MM.1S (cell line): ENCODE measurements at regions not wholly inside any gene's neighbourhood (a gene's known extent, or its start where the extent isn't known, plus 50 kb on each side); places are given as distances from the start of the nearest gene placed in this dataset.

ENCODE experiments used
- DNase-seq: peaks from one replicate; pipeline ENCODE4 v3.0.0-alpha.2; 2015
- H2AFZ ChIP-seq: fragments of 300-600 bp; sonication (generic); 2 replicates; pipeline ENCODE4 v1.6.0; 2016; ENCODE audit warnings: antibody characterized with exemption, low read length
- H3F3A ChIP-seq: fragments of 300-600 bp; sonication (generic); 2 replicates; pipeline ENCODE4 v1.6.1; 2016; ENCODE audit warnings: mild to moderate bottlenecking, antibody characterized with exemption, low read length, moderate library complexity, mixed read lengths; ENCODE audit not compliant: insufficient read depth
- H3K27ac ChIP-seq: fragments of 300-600 bp; sonication (generic); 2 replicates; pipeline ENCODE4 v1.5.1; 2016; ENCODE audit warnings: mild to moderate bottlenecking, low read length
- H3K27me3 ChIP-seq: fragments of 300-600 bp; sonication (generic); replicated peaks from 2 replicates; pipeline ENCODE4 v1.6.0; 2016; ENCODE audit warnings: low read length; ENCODE audit not compliant: insufficient read depth
- H3K36me3 ChIP-seq: fragments of 300-600 bp; sonication (generic); replicated peaks from 2 replicates; pipeline ENCODE4 v1.6.1; 2016; ENCODE audit warnings: mild to moderate bottlenecking, low read length, mixed read lengths; ENCODE audit not compliant: insufficient read depth
- H3K4me1 ChIP-seq: fragments of 300-600 bp; sonication (generic); 2 replicates; pipeline ENCODE4 v1.6.1; 2016; ENCODE audit warnings: low read length, mixed read lengths
- H3K4me2 ChIP-seq: fragments of 300-600 bp; sonication (generic); 2 replicates; pipeline ENCODE4 v1.6.0; 2016; ENCODE audit warnings: low read depth, low read length
- H3K4me3 ChIP-seq: fragments of 300-600 bp; sonication (generic); 2 replicates; pipeline ENCODE4 v1.5.1; 2016; ENCODE audit warnings: low read length, mixed read lengths
- H3K79me2 ChIP-seq: fragments of 300-600 bp; sonication (generic); 2 replicates; pipeline ENCODE4 v1.6.1; 2016; ENCODE audit warnings: mixed run types, low read length, mixed read lengths
- H3K9ac ChIP-seq: fragments of 300-600 bp; sonication (generic); 2 replicates; pipeline ENCODE4 v1.6.1; 2016; ENCODE audit warnings: low read length, mixed read lengths
- H3K9me2 ChIP-seq: fragments of 300-600 bp; sonication (generic); replicated peaks from 2 replicates; pipeline ENCODE4 v1.6.1; 2016; ENCODE audit warnings: mild to moderate bottlenecking, low read length, mixed read lengths; ENCODE audit not compliant: insufficient read depth
- H3K9me3 ChIP-seq: fragments of 300-600 bp; sonication (generic); replicated peaks from 2 replicates; pipeline ENCODE4 v1.6.1; 2016; ENCODE audit warnings: mild to moderate bottlenecking, low read length, mixed read lengths; ENCODE audit not compliant: insufficient read depth
- H4K20me1 ChIP-seq: fragments of 300-600 bp; sonication (generic); 2 replicates; pipeline ENCODE4 v1.6.1; 2016; ENCODE audit warnings: mild to moderate bottlenecking, low read length, moderate library complexity, mixed read lengths; ENCODE audit not compliant: insufficient read depth
- EZH2 ChIP-seq: fragments of 300-600 bp; sonication (generic); optimal IDR thresholded peaks from 2 replicates; pipeline ENCODE3; 2017; ENCODE audit warnings: low read depth, mild to moderate bottlenecking, antibody characterized with exemption, low read length, mixed read lengths
- EZH2phosphoT487 ChIP-seq: fragments of 300-600 bp; sonication (generic); IDR thresholded peaks from 2 replicates; pipeline ENCODE4 v1.6.1; 2018; ENCODE audit warnings: antibody characterized with exemption, low read length
- TF ChIP-seq, protein P1 (sequence below): fragments of 300-600 bp; sonication (generic); IDR thresholded peaks from 2 replicates; pipeline ENCODE4 v1.5.1; 2016; ENCODE audit warnings: antibody characterized with exemption, low read length, mixed read lengths

DNA sequence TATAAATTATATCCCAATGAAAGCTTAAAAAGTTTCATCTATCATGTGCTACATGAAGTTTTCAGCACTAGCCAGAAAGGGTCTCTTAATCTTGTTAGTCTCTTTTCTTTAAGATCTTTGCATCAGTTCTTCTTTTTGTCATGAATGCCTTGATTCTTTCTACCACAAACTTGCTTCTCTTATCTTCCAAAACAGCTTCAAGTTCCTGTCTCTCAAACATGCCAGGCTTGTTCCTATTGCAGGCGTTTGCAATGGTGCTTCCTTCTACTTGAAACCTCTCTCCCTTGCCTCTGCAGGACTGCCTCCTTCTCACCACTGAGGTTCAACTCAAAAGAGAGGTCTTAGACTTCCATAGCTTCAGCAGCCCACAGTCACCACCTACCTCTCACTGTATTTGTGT is 104.3 kb upstream of the FRMD4B start:
- Histone ChIP-seq H4K20me1 (no peaks in the 10 kb centered on the region), H3K4me2 (no peak overlapping the region), H3F3A (no peaks in the 10 kb centered on the region), H3K4me3 (no peak overlapping the region), H3K27ac (no peak overlapping the region), H2AFZ (no peak overlapping the region), H3K4me1 (no peaks in the 10 kb centered on the region), H3K9ac (no peak overlapping the region), H3K27me3 (no peaks in the 10 kb centered on the region), H3K79me2 (no peaks in the 10 kb centered on the region), H3K9me3 (no peaks in the 10 kb centered on the region), H3K9me2 (no peaks in the 10 kb centered on the region), H3K36me3 (no peaks in the 10 kb centered on the region)
- DNase-seq: no peak
- TF ChIP-seq EZH2phosphoT487 (no peak), EZH2 (no peak)
- TF ChIP-seq, protein P1, sequence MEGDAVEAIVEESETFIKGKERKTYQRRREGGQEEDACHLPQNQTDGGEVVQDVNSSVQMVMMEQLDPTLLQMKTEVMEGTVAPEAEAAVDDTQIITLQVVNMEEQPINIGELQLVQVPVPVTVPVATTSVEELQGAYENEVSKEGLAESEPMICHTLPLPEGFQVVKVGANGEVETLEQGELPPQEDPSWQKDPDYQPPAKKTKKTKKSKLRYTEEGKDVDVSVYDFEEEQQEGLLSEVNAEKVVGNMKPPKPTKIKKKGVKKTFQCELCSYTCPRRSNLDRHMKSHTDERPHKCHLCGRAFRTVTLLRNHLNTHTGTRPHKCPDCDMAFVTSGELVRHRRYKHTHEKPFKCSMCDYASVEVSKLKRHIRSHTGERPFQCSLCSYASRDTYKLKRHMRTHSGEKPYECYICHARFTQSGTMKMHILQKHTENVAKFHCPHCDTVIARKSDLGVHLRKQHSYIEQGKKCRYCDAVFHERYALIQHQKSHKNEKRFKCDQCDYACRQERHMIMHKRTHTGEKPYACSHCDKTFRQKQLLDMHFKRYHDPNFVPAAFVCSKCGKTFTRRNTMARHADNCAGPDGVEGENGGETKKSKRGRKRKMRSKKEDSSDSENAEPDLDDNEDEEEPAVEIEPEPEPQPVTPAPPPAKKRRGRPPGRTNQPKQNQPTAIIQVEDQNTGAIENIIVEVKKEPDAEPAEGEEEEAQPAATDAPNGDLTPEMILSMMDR: no peak

DNA sequence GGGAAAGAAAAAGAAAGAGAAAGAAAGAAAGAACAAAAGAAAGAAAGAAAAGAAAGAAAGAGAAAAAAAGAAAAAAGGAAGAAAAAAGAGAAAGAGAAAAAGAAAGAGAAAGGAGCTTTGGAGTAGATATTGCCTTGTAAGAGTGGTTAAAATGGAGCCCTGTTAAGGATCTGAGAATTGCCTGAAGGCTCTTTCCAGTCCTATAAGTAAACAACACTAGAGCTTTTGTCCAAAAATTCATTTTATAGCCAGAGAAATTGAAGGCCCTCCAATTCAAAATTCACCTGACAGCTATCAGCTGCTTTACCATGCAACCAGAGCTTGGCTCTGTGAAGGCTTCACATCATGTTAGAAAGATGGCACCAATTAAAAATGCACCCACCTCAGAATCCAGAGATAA is 102.1 kb upstream of the FRMD4B start:
- no peaks in the 10 kb centered on the region for H4K20me1 ChIP-seq
- TF ChIP-seq EZH2phosphoT487: no peak
- TF ChIP-seq, protein P1: no peak
- TF ChIP-seq EZH2: no peak
- DNase-seq: no peak
- no peak overlapping the region for H3K4me2 ChIP-seq
- no peaks in the 10 kb centered on the region for H3K4me1 ChIP-seq
- no peak overlapping the region for H3K27ac ChIP-seq
- no peaks in the 10 kb centered on the region for H3K36me3 ChIP-seq
- H3K79me2 ChIP-seq: no peaks in the 10 kb centered on the region
- H3K4me3 ChIP-seq: no peak overlapping the region
- no peaks in the 10 kb centered on the region for H3K9me2 ChIP-seq
- no peak overlapping the region for H3K9ac ChIP-seq
- H3K27me3 ChIP-seq: no peaks in the 10 kb centered on the region
- no peaks in the 10 kb centered on the region for H3K9me3 ChIP-seq
- H3F3A ChIP-seq: no peaks in the 10 kb centered on the region
- no peak overlapping the region for H2AFZ ChIP-seq

DNA sequence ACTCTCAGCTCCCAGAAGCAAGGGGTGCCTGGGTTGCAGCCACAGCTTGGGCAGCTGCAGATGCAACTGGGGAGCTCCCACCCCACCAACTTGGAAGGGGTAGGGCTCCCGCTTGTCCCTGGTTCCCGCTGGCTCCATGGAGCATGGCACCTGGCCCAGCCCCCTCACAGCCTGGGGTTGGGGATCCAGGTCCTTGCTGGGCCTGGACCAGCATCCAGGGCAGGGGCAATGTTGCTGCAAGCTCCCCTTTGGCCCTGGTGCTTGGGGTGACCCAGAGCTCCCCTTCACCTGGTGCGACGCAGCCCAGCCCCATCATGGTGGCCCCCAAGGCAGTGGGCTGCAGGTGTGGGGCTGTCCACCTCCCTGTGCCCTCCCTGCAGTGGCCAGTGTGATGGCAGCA is 99.6 kb upstream of the FRMD4B start:
- no peak overlapping the region for H2AFZ ChIP-seq
- H3K36me3 ChIP-seq: no peaks in the 10 kb centered on the region
- no peaks in the 10 kb centered on the region for H3K79me2 ChIP-seq
- H3K9me2 ChIP-seq: no peaks in the 10 kb centered on the region
- no peak for DNase-seq
- H4K20me1 ChIP-seq: no peaks in the 10 kb centered on the region
- H3K4me3 ChIP-seq: no peak overlapping the region
- no peak overlapping the region for H3K4me2 ChIP-seq
- TF ChIP-seq, protein P1: no peak
- TF ChIP-seq EZH2phosphoT487 (no peak), EZH2 (no peak)
- H3F3A ChIP-seq: no peaks in the 10 kb centered on the region
- H3K27ac ChIP-seq: no peak overlapping the region
- H3K4me1 ChIP-seq: no peaks in the 10 kb centered on the region
- H3K27me3 ChIP-seq: no peaks in the 10 kb centered on the region
- H3K9ac ChIP-seq: no peak overlapping the region
- no peaks in the 10 kb centered on the region for H3K9me3 ChIP-seq
